ENCODE measurements at regions not wholly inside any gene's neighbourhood (a gene's known extent, or its start where the extent isn't known, plus 50 kb on each side); places are given as distances from the start of the nearest gene placed in this dataset.

- no peak for TF ChIP-seq CTCF (IDR thresholded peaks at IDR 0.05 in 8 of 11, conservative IDR thresholded peaks at IDR 0.05 in 3 of 11)
- no peak for TF ChIP-seq POLR2A (IDR thresholded peaks at IDR 0.05)
- TF ChIP-seq POLR2AphosphoS5 (IDR thresholded peaks at IDR 0.05), result no peak
- H3K27me3 ChIP-seq (replicated peaks in 1 of 7), result no peaks in the 10 kb centered on the region
- no peak overlapping the region for H3K27ac ChIP-seq
- no peaks in the 10 kb centered on the region for H3K36me3 ChIP-seq
- intact Hi-C loops (cut with DNase I; ENCODE audit: low total_unique reads), result no loop called here
- H3K4me1 ChIP-seq, result no peaks in the 10 kb centered on the region
- 10 to 20% (median 18%) methylated on average over 2 of the region's 2 CpGs for WGBS, 5 donors
- H3K4me3 ChIP-seq, result no peak overlapping the region
- no peak for DNase-seq
- H3K9me3 ChIP-seq, result peaks cover 0 to 15% (median 2%) of the 10 kb centered on the region in 8 donors
Observed at GRCh38 chr6:74137911-74138310, 441.9 kb downstream of the CD109 start.

- H3K36me3 ChIP-seq, result no peaks in the 10 kb centered on the region
- TF ChIP-seq POLR2A (IDR thresholded peaks at IDR 0.05) (no peak), CTCF (IDR thresholded peaks at IDR 0.05 in 8 of 11, conservative IDR thresholded peaks at IDR 0.05 in 3 of 11) (no peak), POLR2AphosphoS5 (IDR thresholded peaks at IDR 0.05) (no peak)
- no peaks in the 10 kb centered on the region for H3K27me3 ChIP-seq (replicated peaks in 1 of 7)
- peaks cover 0 to 15% (median 2%) of the 10 kb centered on the region in 8 donors for H3K9me3 ChIP-seq
- intact Hi-C loops (cut with DNase I; ENCODE audit: low total_unique reads), result no loop called here
- no peak overlapping the region for H3K4me3 ChIP-seq
- no peak overlapping the region for H3K27ac ChIP-seq
- DNase-seq, result no peak
- H3K4me1 ChIP-seq, result no peaks in the 10 kb centered on the region
Observed at GRCh38 chr6:74134327-74134726, 438.3 kb downstream of the CD109 start.

GRCh38 chr6:74133073-74133472 lies 437.1 kb downstream of the CD109 start:
- H3K36me3 ChIP-seq, result no peaks in the 10 kb centered on the region
- no peak overlapping the region for H3K27ac ChIP-seq
- no peak for DNase-seq
- H3K27me3 ChIP-seq (replicated peaks in 1 of 7), result no peaks in the 10 kb centered on the region
- 84 to 100% (median 91%) methylated on average over 1 of the region's 1 CpG; no CpG with 5 or more reads in 1 of the 5 donors for WGBS, 5 donors
- H3K9me3 ChIP-seq, result peaks cover 0 to 15% (median 2%) of the 10 kb centered on the region in 8 donors
- no peak for TF ChIP-seq POLR2A (IDR thresholded peaks at IDR 0.05)
- TF ChIP-seq POLR2AphosphoS5 (IDR thresholded peaks at IDR 0.05), result no peak
- no peak for TF ChIP-seq CTCF (IDR thresholded peaks at IDR 0.05 in 8 of 11, conservative IDR thresholded peaks at IDR 0.05 in 3 of 11)
- intact Hi-C loops (cut with DNase I; ENCODE audit: low total_unique reads), result no loop called here
- H3K4me3 ChIP-seq, result no peak overlapping the region
- H3K4me1 ChIP-seq, result no peaks in the 10 kb centered on the region

- no peak overlapping the region for H3K4me3 ChIP-seq
- no peak for DNase-seq
- peaks cover 0 to 9% (median 1%) of the 10 kb centered on the region in 8 donors for H3K9me3 ChIP-seq
- intact Hi-C loops (cut with DNase I; ENCODE audit: low total_unique reads), result no loop called here
- no peaks in the 10 kb centered on the region for H3K27me3 ChIP-seq (replicated peaks in 1 of 7)
- H3K4me1 ChIP-seq, result no peaks in the 10 kb centered on the region
- H3K36me3 ChIP-seq, result no peaks in the 10 kb centered on the region
- TF ChIP-seq POLR2AphosphoS5 (IDR thresholded peaks at IDR 0.05) (no peak), POLR2A (IDR thresholded peaks at IDR 0.05) (no peak), CTCF (IDR thresholded peaks at IDR 0.05 in 8 of 11, conservative IDR thresholded peaks at IDR 0.05 in 3 of 11) (no peak)
- H3K27ac ChIP-seq, result no peak overlapping the region
- WGBS, 5 donors, result 87 to 95% (median 87%) methylated on average over 2 of the region's 2 CpGs
Observed at GRCh38 chr6:74130641-74131040, 434.6 kb downstream of the CD109 start.
